H1 (cell line): ENCODE measurements at regions not wholly inside any gene's neighbourhood (a gene's known extent, or its start where the extent isn't known, plus 50 kb on each side); places are given as distances from the start of the nearest gene placed in this dataset.

Source experiments
- BCL11A ChIP-seq, 2 experiments: IDR thresholded peaks; one replicate each; pipeline ENCODE4 v1.6.1; 2011; ENCODE audit warnings: low read depth in 2 of 2, low read length in 2 of 2, mild to moderate bottlenecking in 2 of 2
- BRCA1 ChIP-seq: IDR thresholded peaks from 2 replicates; pipeline ENCODE4 v1.6.1; 2012; ENCODE audit warnings: low read depth, low read length, improper control_type of control experiment
- CTCF ChIP-seq, 3 experiments: IDR thresholded peaks; 1 replicate in 2 of 3; 2 replicates in 1 of 3; pipeline versions ENCODE4 v1.5.1 to v1.6.1; 2011; ENCODE audit warnings: low read length in 3 of 3, mild to moderate bottlenecking in 3 of 3, inconsistent platforms in 2 of 3, low read depth in 1 of 3, moderate library complexity in 1 of 3; ENCODE audit not compliant: insufficient read depth in 1 of 3; ENCODE audit errors: control extremely low read depth in 1 of 3
- HDAC6 ChIP-seq: IDR thresholded peaks from one replicate; pipeline ENCODE4 v1.7.1; 2012; ENCODE audit warnings: low read depth, mild to moderate bottlenecking, inconsistent platforms, low read length, moderate library complexity
- JUN ChIP-seq: IDR thresholded peaks from 2 replicates; pipeline ENCODE4 v1.6.1; 2011; ENCODE audit warnings: low read depth, mild to moderate bottlenecking, improper control_type of control experiment, low read length
- POLR2A ChIP-seq, 2 experiments: IDR thresholded peaks; 1 replicate in 1 of 2; 2 replicates in 1 of 2; pipeline ENCODE4 v1.6.1; 2011; ENCODE audit warnings: low read depth in 2 of 2, low read length in 2 of 2, mild to moderate bottlenecking in 2 of 2; ENCODE audit errors: control extremely low read depth in 1 of 2
- POLR2AphosphoS5 ChIP-seq: IDR thresholded peaks from 2 replicates; pipeline ENCODE4 v1.6.1; 2011; ENCODE audit warnings: low read depth, low read length
- RAD21 ChIP-seq, 2 experiments: IDR thresholded peaks in 1 of 2; conservative IDR thresholded peaks in 1 of 2; 2 replicates each; pipeline ENCODE4 v1.6.1; 2011; ENCODE audit warnings: low read depth in 2 of 2, low read length in 2 of 2, improper control_type of control experiment in 1 of 2, inconsistent platforms in 1 of 2, mild to moderate bottlenecking in 1 of 2, moderate library complexity in 1 of 2
- SP1 ChIP-seq: IDR thresholded peaks from 2 replicates; pipeline ENCODE4 v1.6.1; 2011; ENCODE audit warnings: low read depth, low read length
- TCF12 ChIP-seq: IDR thresholded peaks from 2 replicates; pipeline ENCODE4 v1.6.1; 2011; ENCODE audit warnings: low read depth, mild to moderate bottlenecking, low read length
- YY1 ChIP-seq: IDR thresholded peaks from 2 replicates; pipeline ENCODE4 v1.6.1; 2011; ENCODE audit warnings: low read depth, mild to moderate bottlenecking, low read length

DNA sequence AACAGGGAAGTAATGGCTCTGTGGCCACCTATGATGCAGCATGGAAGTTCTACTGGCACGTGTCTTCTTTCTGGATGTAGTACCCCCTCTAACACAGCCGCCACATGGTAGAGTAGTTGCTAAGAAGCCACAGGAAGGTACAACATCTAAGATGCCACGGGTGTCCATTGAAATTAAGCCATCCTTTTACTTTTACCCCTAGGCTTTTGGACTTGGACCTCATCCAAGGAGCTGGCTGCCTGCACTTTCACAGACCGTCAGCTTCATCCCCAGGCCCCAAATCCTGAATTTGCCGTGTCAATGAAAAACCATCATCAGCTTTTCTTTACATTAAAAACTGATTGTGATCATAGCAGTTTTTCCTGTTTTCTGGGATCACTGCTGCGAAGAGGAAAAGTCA, 102.4 kb downstream of the RPL27A start:
- TF ChIP-seq SP1 (no peak), CTCF (IDR thresholded peaks at IDR 0.05; ENCODE audit: control extremely low read depth in 1 of 3, insufficient read depth in 1 of 3, low read depth in 1 of 3, low read length in 3 of 3) (no peak), RAD21 (IDR thresholded peaks at IDR 0.05 in 1 of 2, conservative IDR thresholded peaks at IDR 0.05 in 1 of 2; ENCODE audit: low read depth in 2 of 2, low read length in 2 of 2) (no peak), POLR2A (IDR thresholded peaks at IDR 0.05; ENCODE audit: control extremely low read depth in 1 of 2, low read depth in 2 of 2, low read length in 2 of 2) (no peak), TCF12 (no peak), JUN (no peak), BRCA1 (no peak), HDAC6 (no peak), YY1 (no peak), BCL11A (IDR thresholded peaks at IDR 0.05; ENCODE audit: low read depth in 2 of 2, low read length in 2 of 2) (no peak), POLR2AphosphoS5 (no peak)
